Thyroid gland (tissue), 4 donors: ENCODE measurements at regions not wholly inside any gene's neighbourhood (a gene's known extent, or its start where the extent isn't known, plus 50 kb on each side); places are given as distances from the start of the nearest gene placed in this dataset.

Source experiments
- DNase-seq, 2 donors: peaks; one replicate each; pipeline ENCODE4 v3.0.0-alpha.2; 2019
- H3K27ac ChIP-seq, 3 donors: fragments of 200-600 bp; sonication (generic); 1 replicate in 2 of 3; 2 replicates in 1 of 3; pipeline ENCODE4 v1.5.1; 2016 to 2019; ENCODE audit warnings: mild to moderate bottlenecking in 1 of 3, moderate library complexity in 1 of 3
- H3K27me3 ChIP-seq: fragments of 200-600 bp; sonication (generic); one replicate; pipeline ENCODE4 v1.5.1; 2019
- H3K36me3 ChIP-seq, 2 donors: fragments of 200-600 bp; sonication (generic); one replicate each; pipeline ENCODE4 v1.5.1; 2016 to 2019
- H3K4me1 ChIP-seq, 2 donors: fragments of 200-600 bp; sonication (generic); one replicate each; pipeline ENCODE4 v1.5.1; 2017 to 2019
- H3K4me3 ChIP-seq, 3 donors: fragments of 200-600 bp; sonication (generic); replicated peaks in 1 of 3; 1 replicate in 2 of 3; 2 replicates in 1 of 3; pipeline ENCODE4 v1.5.1; 2016; ENCODE audit warnings: mild to moderate bottlenecking in 1 of 3
- H3K9me3 ChIP-seq: fragments of 200-600 bp; sonication (generic); one replicate; pipeline ENCODE4 v1.5.1; 2017
- POLR2A ChIP-seq, 2 donors: fragments of 450-650 bp; IDR thresholded peaks; one replicate each; pipeline ENCODE4 v1.6.1; 2017; ENCODE audit warnings: antibody characterized with exemption in 2 of 2, mild to moderate bottlenecking in 2 of 2, moderate library complexity in 1 of 2
- WGBS, 2 donors: methylation state at CpG; one replicate each; pipeline ENCODE4 v1.1.5; 2017; 5-methylcytosine and 5-hydroxymethylcytosine counted together
- intact Hi-C: fragments of 100-400 bp; cut with DNase I; formaldehyde crosslinking; loops from one replicate; pipeline ENCODE4 v1.15.1; 2023
- TF ChIP-seq, protein P1 (sequence below), 6 experiments: fragments of 200-600 bp in 3 of 6; fragments of 450-650 bp in 3 of 6; sonication (generic) in 3 of 6; IDR thresholded peaks; one replicate each; pipeline ENCODE4 v1.5.1; 2016 to 2019; ENCODE audit warnings: antibody characterized with exemption in 6 of 6, mild to moderate bottlenecking in 2 of 6, inconsistent platforms in 1 of 6, moderate library complexity in 1 of 6

DNA sequence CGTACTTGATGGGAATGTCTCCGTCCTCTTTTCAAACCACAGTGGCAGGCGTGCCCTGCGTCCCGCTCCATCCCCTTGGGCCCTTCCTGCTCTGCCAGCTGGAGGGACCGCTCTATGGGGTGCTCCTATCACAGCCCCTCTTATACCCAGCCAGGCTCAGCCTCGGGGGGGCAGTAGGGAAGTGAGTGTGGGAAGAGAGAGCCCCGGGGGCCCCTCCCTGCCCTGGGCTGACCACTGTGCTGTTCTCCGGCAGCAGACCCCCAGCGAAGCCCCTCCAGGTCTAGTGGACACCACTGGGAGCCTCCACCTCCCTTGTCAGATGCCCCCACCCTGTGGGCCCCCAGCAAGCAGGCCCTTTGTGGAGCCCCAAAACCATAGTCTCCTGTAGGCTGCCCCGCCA is 572.5 kb downstream of the BRD1 start:
- H3K4me3 ChIP-seq = no peak overlapping the region
- H3K36me3 ChIP-seq = no peaks in the 10 kb centered on the region
- H3K27ac ChIP-seq = no peak overlapping the region
- no peaks in the 10 kb centered on the region for H3K27me3 ChIP-seq
- TF ChIP-seq POLR2A (IDR thresholded peaks at IDR 0.05) = no peak
- TF ChIP-seq, protein P1, sequence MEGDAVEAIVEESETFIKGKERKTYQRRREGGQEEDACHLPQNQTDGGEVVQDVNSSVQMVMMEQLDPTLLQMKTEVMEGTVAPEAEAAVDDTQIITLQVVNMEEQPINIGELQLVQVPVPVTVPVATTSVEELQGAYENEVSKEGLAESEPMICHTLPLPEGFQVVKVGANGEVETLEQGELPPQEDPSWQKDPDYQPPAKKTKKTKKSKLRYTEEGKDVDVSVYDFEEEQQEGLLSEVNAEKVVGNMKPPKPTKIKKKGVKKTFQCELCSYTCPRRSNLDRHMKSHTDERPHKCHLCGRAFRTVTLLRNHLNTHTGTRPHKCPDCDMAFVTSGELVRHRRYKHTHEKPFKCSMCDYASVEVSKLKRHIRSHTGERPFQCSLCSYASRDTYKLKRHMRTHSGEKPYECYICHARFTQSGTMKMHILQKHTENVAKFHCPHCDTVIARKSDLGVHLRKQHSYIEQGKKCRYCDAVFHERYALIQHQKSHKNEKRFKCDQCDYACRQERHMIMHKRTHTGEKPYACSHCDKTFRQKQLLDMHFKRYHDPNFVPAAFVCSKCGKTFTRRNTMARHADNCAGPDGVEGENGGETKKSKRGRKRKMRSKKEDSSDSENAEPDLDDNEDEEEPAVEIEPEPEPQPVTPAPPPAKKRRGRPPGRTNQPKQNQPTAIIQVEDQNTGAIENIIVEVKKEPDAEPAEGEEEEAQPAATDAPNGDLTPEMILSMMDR (IDR thresholded peaks at IDR 0.05) = no peak
- no peaks in the 10 kb centered on the region for H3K9me3 ChIP-seq
- no peaks in the 10 kb centered on the region for H3K4me1 ChIP-seq
- intact Hi-C loops = no loop called here
- DNase-seq = no peak
- 76 to 89% methylated on average over 11 of the region's 11 CpGs for WGBS, 2 donors

DNA sequence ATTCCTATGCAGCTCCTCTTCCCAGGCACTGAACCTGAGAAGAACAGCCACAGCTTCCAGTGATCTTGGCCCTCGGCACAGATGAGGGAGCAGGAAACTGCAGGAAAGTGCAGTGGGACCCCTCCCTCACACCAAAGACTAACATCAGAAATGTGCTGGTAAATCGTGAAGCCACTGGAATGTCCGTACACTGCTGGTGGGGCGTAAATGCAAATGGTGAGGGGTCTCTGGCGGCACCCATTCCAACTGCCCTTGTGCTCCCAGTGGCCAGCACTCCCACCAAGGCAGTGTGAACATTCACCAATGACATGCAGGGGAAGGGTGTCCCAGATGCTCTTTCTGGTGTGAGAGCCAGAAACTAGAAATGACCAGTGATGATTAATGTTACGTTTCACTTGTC is 574.0 kb downstream of the BRD1 start:
- DNase-seq = no peak
- intact Hi-C loops = no loop called here
- no peak for TF ChIP-seq POLR2A (IDR thresholded peaks at IDR 0.05)
- TF ChIP-seq, protein P1 (IDR thresholded peaks at IDR 0.05) = no peak
- Histone ChIP-seq H3K4me3 (no peak overlapping the region), H3K36me3 (no peaks in the 10 kb centered on the region), H3K9me3 (no peaks in the 10 kb centered on the region), H3K27me3 (no peaks in the 10 kb centered on the region), H3K27ac (no peak overlapping the region), H3K4me1 (no peaks in the 10 kb centered on the region)
- 83 to 92% methylated on average over 5 to 6 of the region's 6 CpGs for WGBS, 2 donors

DNA sequence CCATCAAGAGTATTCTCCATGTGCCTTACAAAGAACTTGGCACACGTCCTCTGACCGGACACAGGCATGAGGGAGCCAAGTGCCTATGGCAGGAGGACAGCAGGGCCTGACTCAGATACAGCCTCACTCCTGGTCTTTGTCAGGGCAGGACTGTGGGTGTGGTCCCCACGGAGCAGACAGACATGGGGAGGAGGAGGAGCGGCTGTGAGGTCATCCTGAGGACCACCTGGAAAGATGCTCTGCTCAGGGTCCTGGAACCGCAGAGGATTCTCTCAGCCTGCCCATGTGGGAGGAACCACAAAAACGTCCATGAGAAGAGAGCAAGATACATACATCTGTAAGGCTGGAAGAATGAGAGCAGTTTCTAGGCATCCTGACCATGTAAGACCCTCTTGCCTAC is 576.3 kb downstream of the BRD1 start:
- WGBS, 2 donors = 68 to 73% methylated on average over 4 to 6 of the region's 6 CpGs

DNA sequence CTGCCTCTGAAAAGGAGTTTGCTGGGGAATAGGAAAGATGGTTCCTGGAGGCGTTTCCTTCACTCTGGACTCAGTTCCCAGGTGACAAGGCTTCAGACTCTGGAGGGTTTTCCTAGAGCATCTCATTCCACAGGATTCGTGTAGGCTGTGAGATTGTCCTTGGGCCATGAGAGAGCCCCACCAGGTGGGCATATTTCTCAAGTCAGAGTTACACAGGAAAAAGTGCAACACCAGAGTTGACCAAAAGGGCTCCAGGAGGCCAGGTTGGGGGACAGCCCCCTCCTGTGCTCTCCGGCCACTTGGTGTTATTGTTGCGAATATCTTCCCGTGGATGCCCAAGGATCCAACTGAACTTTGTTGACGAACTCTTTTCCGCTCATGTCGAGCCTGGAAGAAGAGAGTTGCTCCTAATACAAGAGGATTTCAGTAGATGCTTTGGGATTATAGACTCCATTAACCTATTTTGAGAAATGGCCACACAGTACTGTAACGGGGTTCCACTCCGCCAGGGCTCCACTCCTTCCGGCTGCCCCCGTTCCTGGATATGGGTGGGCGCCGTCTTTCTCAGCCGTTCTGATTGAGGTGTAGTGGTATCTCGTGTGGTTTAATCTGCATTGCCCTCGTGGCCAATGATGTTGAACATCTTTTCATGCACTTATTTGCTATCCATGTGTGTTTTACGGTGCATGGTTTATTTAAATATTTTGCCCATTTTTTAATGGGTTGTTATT is 580.3 kb downstream of the BRD1 start:
- no peaks in the 10 kb centered on the region for H3K9me3 ChIP-seq

More for the DNA sequence above, 576.3 kb downstream of the BRD1 start:
- intact Hi-C loops = no loop called here
- no peak for TF ChIP-seq POLR2A (IDR thresholded peaks at IDR 0.05)
- TF ChIP-seq, protein P1 (IDR thresholded peaks at IDR 0.05) = no peak
- H3K4me3 ChIP-seq = no peak overlapping the region
- no peaks in the 10 kb centered on the region for H3K36me3 ChIP-seq
- H3K27me3 ChIP-seq = no peaks in the 10 kb centered on the region
- no peaks in the 10 kb centered on the region for H3K4me1 ChIP-seq
- no peak overlapping the region for H3K27ac ChIP-seq
- DNase-seq = no peak
- no peaks in the 10 kb centered on the region for H3K9me3 ChIP-seq

More for the DNA sequence above, 580.3 kb downstream of the BRD1 start:
- no peak overlapping the region for H3K27ac ChIP-seq
- no peaks in the 10 kb centered on the region for H3K27me3 ChIP-seq
- 83 to 84% methylated on average over 18 of the region's 18 CpGs for WGBS, 2 donors
- intact Hi-C loops = no loop called here
- no peak overlapping the region for H3K4me3 ChIP-seq
- TF ChIP-seq, protein P1 (IDR thresholded peaks at IDR 0.05) = no peak
- TF ChIP-seq POLR2A (IDR thresholded peaks at IDR 0.05) = no peak
- H3K36me3 ChIP-seq = no peaks in the 10 kb centered on the region
- no peak for DNase-seq
- H3K4me1 ChIP-seq = no peaks in the 10 kb centered on the region
